Transverse colon (tissue), 4 donors: ENCODE measurements at regions not wholly inside any gene's neighbourhood (a gene's known extent, or its start where the extent isn't known, plus 50 kb on each side); places are given as distances from the start of the nearest gene placed in this dataset.

ENCODE experiments used
- CTCF ChIP-seq, 5 experiments: fragments of 200-600 bp in 3 of 5; fragments of 450-650 bp in 2 of 5; sonication (generic) in 3 of 5; IDR thresholded peaks; 1 replicate in 2 of 5; 2 replicates in 3 of 5; pipeline ENCODE4 v1.5.1; 2016 to 2017; ENCODE audit warnings: antibody characterized with exemption in 5 of 5, inconsistent platforms in 3 of 5, mild to moderate bottlenecking in 2 of 5, moderate library complexity in 1 of 5
- POLR2A ChIP-seq: fragments of 450-650 bp; IDR thresholded peaks from one replicate; pipeline ENCODE4 v1.6.1; 2016; ENCODE audit warnings: antibody characterized with exemption, mild to moderate bottlenecking, moderate library complexity
- POLR2AphosphoS5 ChIP-seq, 3 donors: sonication (generic); formaldehyde crosslinking; IDR thresholded peaks; one replicate each; pipeline ENCODE4 v1.6.1; 2016; ENCODE audit warnings: antibody characterized with exemption in 3 of 3

GRCh38 chrX:43277879-43278278, 378.2 kb upstream of the MAOA start:
- TF ChIP-seq POLR2A = no peak
- no peak for TF ChIP-seq CTCF (IDR thresholded peaks at IDR 0.05)
- no peak for TF ChIP-seq POLR2AphosphoS5 (IDR thresholded peaks at IDR 0.05)
